IMR-90 (cell line): ENCODE measurements at regions not wholly inside any gene's neighbourhood (a gene's known extent, or its start where the extent isn't known, plus 50 kb on each side); places are given as distances from the start of the nearest gene placed in this dataset.

Experiments
- ATAC-seq: fragments of 200-7000 bp; cut with Tn5 transposase; 2 replicates; pipeline ENCODE4 v1.9.1; 2020; ENCODE audit warnings: low read depth, mild to moderate bottlenecking, moderate library complexity
- BruUV-seq: library from RNA; stranded (reverse); fragments of 400-500 nt; replicated peaks from 2 replicates; lab custom pipeline; 2021; lab: Mats Ljungman, UMichigan
- CTCF ChIA-PET: fragments of 300-600 bp; formaldehyde crosslinking; extraction: SDS; loops from one replicate; lab custom pipeline; 2021; ENCODE audit warnings: antibody characterized with exemption; lab: Yijun Ruan, JAX
- POLR2A ChIA-PET: fragments of 300-600 bp; sonication (Branson Sonifier 250); formaldehyde crosslinking; loops from one replicate; lab custom pipeline; 2022; ENCODE audit warnings: antibody characterized with exemption; ENCODE audit not compliant: unreplicated experiment; lab: Charles Lee
- DNase-seq: peaks from one replicate; pipeline ENCODE4 v3.0.0; 2013
- H2AFZ ChIP-seq: replicated peaks from 2 replicates; pipeline ENCODE3; 2013; ENCODE audit warnings: low read length, mild to moderate bottlenecking; ENCODE audit not compliant: poor library complexity
- H2AK5ac ChIP-seq: 2 replicates; pipeline ENCODE4 v1.6.1; 2013; ENCODE audit warnings: low read depth, low read length, inconsistent platforms
- H2AK9ac ChIP-seq: replicated peaks from 2 replicates; pipeline ENCODE3; 2013; ENCODE audit warnings: mild to moderate bottlenecking, low read depth, low read length, moderate library complexity; ENCODE audit not compliant: poor library complexity
- H2BK120ac ChIP-seq: 2 replicates; pipeline ENCODE4 v1.6.1; 2013; ENCODE audit warnings: low read depth, low read length, inconsistent platforms
- H2BK15ac ChIP-seq: 3 replicates; pipeline ENCODE4 v1.6.1; 2013; ENCODE audit warnings: low read depth, low read length, inconsistent platforms
- H2BK20ac ChIP-seq: 2 replicates; pipeline ENCODE4 v1.6.1; 2013; ENCODE audit warnings: low read depth, mild to moderate bottlenecking, inconsistent platforms, low read length, moderate library complexity
- H2BK5ac ChIP-seq: 2 replicates; pipeline ENCODE4 v1.6.1; 2013; ENCODE audit warnings: mild to moderate bottlenecking, low read depth, low read length, inconsistent platforms; ENCODE audit not compliant: poor library complexity, severe bottlenecking
- H3K14ac ChIP-seq: replicated peaks from 2 replicates; pipeline ENCODE4 v1.6.1; 2013; ENCODE audit warnings: low read depth, low read length, inconsistent platforms
- H3K18ac ChIP-seq: 2 replicates; pipeline ENCODE4 v1.6.1; 2013; ENCODE audit warnings: low read depth, low read length, control low read depth
- H3K23ac ChIP-seq: 2 replicates; pipeline ENCODE4 v1.6.1; 2013; ENCODE audit warnings: low read depth, low read length, inconsistent platforms
- H3K27ac ChIP-seq: 2 replicates; pipeline ENCODE4 v1.5.1; 2013; ENCODE audit warnings: mild to moderate bottlenecking, control low read depth, low read length; ENCODE audit not compliant: insufficient read depth
- H3K27me3 ChIP-seq: 2 replicates; pipeline ENCODE4 v1.6.1; 2013; ENCODE audit warnings: low read length; ENCODE audit not compliant: control insufficient read depth, insufficient read depth
- H3K36me3 ChIP-seq: 2 replicates; pipeline ENCODE4 v1.6.1; 2013; ENCODE audit warnings: low read length, mixed read lengths; ENCODE audit not compliant: control insufficient read depth, insufficient read depth
- H3K4ac ChIP-seq: 2 replicates; pipeline ENCODE4 v1.6.1; 2013; ENCODE audit warnings: low read depth, low read length, inconsistent platforms
- H3K4me1 ChIP-seq: 2 replicates; pipeline ENCODE4 v1.6.1; 2013; ENCODE audit warnings: low read length, mixed read lengths; ENCODE audit not compliant: control insufficient read depth, insufficient read depth
- H3K4me2 ChIP-seq: 2 replicates; pipeline ENCODE4 v1.6.1; 2013; ENCODE audit warnings: low read depth, mild to moderate bottlenecking, control low read depth, low read length, moderate library complexity
- H3K4me3 ChIP-seq: 2 replicates; pipeline ENCODE4 v1.5.1; 2013; ENCODE audit warnings: low read depth, mild to moderate bottlenecking, control low read depth, low read length, moderate library complexity; ENCODE audit not compliant: insufficient read depth
- H3K56ac ChIP-seq: 2 replicates; pipeline ENCODE4 v1.6.1; 2013; ENCODE audit warnings: low read length, inconsistent platforms; ENCODE audit not compliant: insufficient read depth; ENCODE audit errors: extremely low read depth
- H3K79me1 ChIP-seq, 2 experiments: 2 replicates each; pipeline ENCODE4 v1.6.1; 2013; ENCODE audit warnings: low read length in 2 of 2, inconsistent platforms in 1 of 2, low read depth in 1 of 2
- H3K9ac ChIP-seq: 2 replicates; pipeline ENCODE4 v1.6.1; 2013; ENCODE audit warnings: low read depth, low read length, control low read depth
- H3K9me1 ChIP-seq: 2 replicates; pipeline ENCODE4 v1.6.1; 2013; ENCODE audit warnings: low read length, inconsistent platforms; ENCODE audit not compliant: insufficient read depth
- H3K9me3 ChIP-seq: 2 replicates; pipeline ENCODE4 v1.6.1; 2013; ENCODE audit warnings: low read length; ENCODE audit not compliant: control insufficient read depth, insufficient read depth
- H4K20me1 ChIP-seq: 2 replicates; pipeline ENCODE4 v1.6.1; 2013; ENCODE audit warnings: low read length, inconsistent platforms; ENCODE audit not compliant: insufficient read depth
- H4K5ac ChIP-seq: 2 replicates; pipeline ENCODE4 v1.6.1; 2013; ENCODE audit warnings: mild to moderate bottlenecking, low read depth, low read length, control low read depth
- H4K8ac ChIP-seq, 2 experiments: 2 replicates each; pipeline ENCODE4 v1.6.1; 2013; ENCODE audit warnings: low read depth in 2 of 2, low read length in 2 of 2, control low read depth in 1 of 2, inconsistent platforms in 1 of 2
- H4K91ac ChIP-seq: 2 replicates; pipeline ENCODE4 v1.6.1; 2013; ENCODE audit warnings: low read depth, low read length, inconsistent platforms; ENCODE audit not compliant: insufficient read depth
- CTCF ChIP-seq: conservative IDR thresholded peaks from 2 replicates; pipeline ENCODE4 v1.5.1; 2012; ENCODE audit warnings: mild to moderate bottlenecking, low read depth, low read length, improper control_type of control experiment
- RAD21 ChIP-seq: IDR thresholded peaks from 2 replicates; pipeline ENCODE4 v1.6.1; 2012; ENCODE audit warnings: low read length, improper control_type of control experiment
- USF2 ChIP-seq: fragments of 150-350 bp; IDR thresholded peaks from 2 replicates; pipeline ENCODE4 v1.6.1; 2017; ENCODE audit warnings: mild to moderate bottlenecking, antibody characterized with exemption, low read length, low read depth
- WGBS, 2 experiments: methylation state at CpG; one replicate each; pipeline versions ENCODE4 v1.1.5 to v1.1.7; 2013; ENCODE audit warnings: missing lambda C conversion rate in 2 of 2; ENCODE audit not compliant: insufficient read length in 1 of 2; ENCODE audit errors: extremely low coverage in 2 of 2; 5-methylcytosine and 5-hydroxymethylcytosine counted together
- dilution Hi-C: fragments of 300-500 bp; cut with HindIII; formaldehyde crosslinking; loops from one replicate; pipeline ENCODE4 v1.14.3; 2018; ENCODE audit warnings: low sequenced_read_pairs; ENCODE audit not compliant: unreplicated experiment
- in situ Hi-C: fragments of 300-500 bp; cut with MboI; formaldehyde crosslinking; loops from 3 replicates; pipeline ENCODE4 v1.14.3; 2019; ENCODE audit warnings: low sequenced_read_pairs, inconsistent platforms, mixed read lengths
- intact Hi-C: fragments of 100-400 bp; cut with micrococcal nuclease; formaldehyde crosslinking; loops from 2 replicates; pipeline ENCODE4 v1.10.0; 2022

GRCh38 chr13:24605923-24606372, 74.3 kb upstream of the ATP12A start:
- no peak overlapping the region for H3K18ac ChIP-seq
- H3K14ac ChIP-seq, result no peak overlapping the region
- H2BK5ac ChIP-seq, result no peak overlapping the region
- H3K27ac ChIP-seq, result no peak overlapping the region
- no TSS peak for BruUV-seq
- H3K4me3 ChIP-seq, result no peak overlapping the region
- H3K23ac ChIP-seq, result no peak overlapping the region
- no peaks in the 10 kb centered on the region for H3K4me1 ChIP-seq
- ChIA-PET CTCF (interaction anchor here (1.1 kb wide), 1 partner anchor 122 kb away, joined by 4 read pairs; no protein-coding TSS in a partner anchor), POLR2A (no interaction called here)
- no peak overlapping the region for H2AK5ac ChIP-seq
- no peak overlapping the region for H2BK120ac ChIP-seq
- intact Hi-C loops, result loop anchor here (1.0 kb wide), 1 partner anchor 122 kb away; no protein-coding TSS in a partner anchor
- WGBS, 2 experiments, result no CpG with 5 or more reads among the region's 6 CpGs
- no peaks in the 10 kb centered on the region for H3K79me1 ChIP-seq
- H4K20me1 ChIP-seq, result no peaks in the 10 kb centered on the region
- H2BK20ac ChIP-seq, result no peak overlapping the region
- H3K9me3 ChIP-seq, result no peaks in the 10 kb centered on the region
- TF ChIP-seq USF2 (no peak), CTCF (peak; percentile 31), RAD21 (0 out of 2 replicates have a peak, but pooled peaks have one; percentile 10)
- no peak overlapping the region for H4K5ac ChIP-seq
- no peak overlapping the region for H3K9ac ChIP-seq
- peak overlapping the region; percentile 51 for H2AFZ ChIP-seq
- no peak overlapping the region for H4K8ac ChIP-seq
- no peak overlapping the region for H2BK15ac ChIP-seq
- no peaks in the 10 kb centered on the region for H3K9me1 ChIP-seq
- no peak overlapping the region for H3K4ac ChIP-seq
- peak; percentile 71 for ATAC-seq
- no peak overlapping the region for H4K91ac ChIP-seq
- no peak overlapping the region for H2AK9ac ChIP-seq
- no peak overlapping the region for H3K56ac ChIP-seq
- no peak overlapping the region for H3K4me2 ChIP-seq
- dilution Hi-C loops, result no loop called here
- 0 out of 2 replicates have a peak, but pooled peaks cover 2% of the 10 kb centered on the region for H3K27me3 ChIP-seq
- no peaks in the 10 kb centered on the region for H3K36me3 ChIP-seq
- in situ Hi-C loops, result no loop called here
- peak; percentile 11 for DNase-seq
